Nephron progenitor cell (in vitro differentiated cells): ENCODE measurements at regions not wholly inside any gene's neighbourhood (a gene's known extent, or its start where the extent isn't known, plus 50 kb on each side); places are given as distances from the start of the nearest gene placed in this dataset.

ENCODE experiments used
- DNase-seq: peaks from one replicate; pipeline ENCODE4 v3.0.0; 2021
- H3K27ac Mint-ChIP-seq: 2 replicates; pipeline ENCODE4 v1.8.0; 2021; ENCODE audit warnings: mild to moderate bottlenecking, moderate library complexity, mixed read lengths
- H3K27me3 Mint-ChIP-seq: 2 replicates; pipeline ENCODE4 v1.8.0; 2021; ENCODE audit warnings: mild to moderate bottlenecking, low read depth, mixed read lengths; ENCODE audit not compliant: poor library complexity
- H3K36me3 Mint-ChIP-seq: 2 replicates; pipeline ENCODE4 v1.8.0; 2021; ENCODE audit warnings: low read depth, mixed read lengths
- H3K4me1 Mint-ChIP-seq: 2 replicates; pipeline ENCODE4 v1.8.0; 2021; ENCODE audit warnings: mixed read lengths
- H3K4me3 Mint-ChIP-seq: 2 replicates; pipeline ENCODE4 v1.8.0; 2021; ENCODE audit warnings: mild to moderate bottlenecking, moderate library complexity, mixed read lengths
- H3K9me3 Mint-ChIP-seq: 2 replicates; pipeline ENCODE4 v1.8.0; 2021; ENCODE audit warnings: mild to moderate bottlenecking, moderate library complexity, mixed read lengths
- CTCF ChIP-seq: fragments of 200-600 bp; sonication (generic); IDR thresholded peaks from 2 replicates; pipeline ENCODE4 v1.5.0; 2021; ENCODE audit warnings: antibody characterized with exemption

DNA sequence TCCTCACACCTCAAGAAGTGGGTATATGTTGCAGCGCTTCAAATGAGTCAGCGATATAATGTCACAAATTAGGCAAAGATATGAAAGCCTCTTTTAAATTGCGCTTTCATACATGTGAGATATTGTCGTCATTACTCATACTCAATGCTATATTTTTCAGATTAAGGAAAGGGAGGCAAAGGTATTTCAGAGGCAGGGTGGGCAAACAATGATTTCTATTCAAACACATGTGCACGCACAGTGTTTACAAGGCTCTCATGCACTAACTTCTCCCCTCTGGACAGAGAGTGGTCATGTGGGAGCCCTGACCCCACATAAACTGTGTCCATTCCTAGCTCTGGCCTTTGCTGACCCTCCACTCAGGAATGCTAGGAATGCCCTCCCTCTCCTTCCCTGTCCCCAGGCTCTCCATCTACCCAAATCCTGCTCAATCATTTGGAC is 112.1 kb upstream of the TMEM170B start:
- Mint-ChIP-seq H3K27me3 (peaks cover 3% of the 10 kb centered on the region), H3K36me3 (no peaks in the 10 kb centered on the region), H3K27ac (peak overlapping the region; percentile 36), H3K4me3 (peak overlapping the region; percentile 16), H3K4me1 (peaks cover 70% of the 10 kb centered on the region), H3K9me3 (peaks cover 5% of the 10 kb centered on the region)
- no peak for TF ChIP-seq CTCF
- DNase-seq: peak; percentile 29

- Mint-ChIP-seq H3K4me3 (no peak overlapping the region), H3K27me3 (peaks cover under 1% of the 10 kb centered on the region), H3K4me1 (peaks cover 60% of the 10 kb centered on the region), H3K9me3 (peaks cover 7% of the 10 kb centered on the region), H3K36me3 (no peaks in the 10 kb centered on the region), H3K27ac (peak overlapping the region; percentile 29)
- peak; percentile 7 for DNase-seq
- TF ChIP-seq CTCF: no peak
Observed at GRCh38 chr6:11424395-11425034, 113.0 kb upstream of the TMEM170B start.

DNA sequence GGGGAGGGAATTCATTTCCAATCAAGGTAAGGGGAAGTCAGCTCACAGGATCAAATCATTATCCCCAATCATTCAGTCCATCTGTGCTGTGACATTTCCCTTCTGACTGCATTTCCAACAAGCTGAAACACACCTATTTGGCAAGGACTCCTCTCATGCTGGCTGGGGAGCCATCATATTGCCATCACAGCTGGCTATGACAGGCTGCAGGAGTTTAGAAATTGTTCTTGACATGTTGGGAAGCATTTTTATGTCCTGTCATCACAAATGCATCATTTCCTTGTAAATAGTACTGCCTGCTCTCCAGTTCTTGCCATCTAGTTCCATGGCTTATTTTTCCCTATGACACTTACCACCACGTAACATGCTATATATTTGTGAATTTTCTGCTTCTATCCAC is 113.9 kb upstream of the TMEM170B start:
- peaks cover 7% of the 10 kb centered on the region for H3K9me3 Mint-ChIP-seq
- H3K4me1 Mint-ChIP-seq: peaks cover 52% of the 10 kb centered on the region
- H3K4me3 Mint-ChIP-seq: no peak overlapping the region

DNA sequence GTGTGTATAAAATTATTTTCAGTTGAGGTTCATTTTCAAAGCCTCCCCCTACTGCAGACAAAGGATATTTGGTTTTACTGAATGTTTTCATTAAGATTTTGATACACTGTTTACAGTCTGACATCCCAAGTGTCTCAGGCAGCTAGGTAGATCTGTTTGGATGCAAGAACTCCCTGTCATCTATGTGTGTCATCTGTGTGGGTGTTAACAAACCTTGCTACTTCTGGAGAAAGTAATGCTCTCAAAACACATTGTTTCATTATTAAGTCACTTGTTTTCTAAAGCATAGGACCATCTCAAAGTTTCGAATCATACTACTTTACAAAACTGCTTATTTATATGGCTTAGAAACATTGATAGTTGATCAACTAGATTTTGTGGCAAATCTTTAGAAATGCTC is 114.5 kb upstream of the TMEM170B start:
- no peak for TF ChIP-seq CTCF
- H3K9me3 Mint-ChIP-seq: peaks cover 8% of the 10 kb centered on the region
- DNase-seq: no peak
- no peaks in the 10 kb centered on the region for H3K27me3 Mint-ChIP-seq
- H3K36me3 Mint-ChIP-seq: peaks cover under 1% of the 10 kb centered on the region
- H3K4me1 Mint-ChIP-seq: peaks cover 46% of the 10 kb centered on the region
- H3K27ac Mint-ChIP-seq: peak overlapping the region; percentile 43
- no peak overlapping the region for H3K4me3 Mint-ChIP-seq

More for the DNA sequence above, 113.9 kb upstream of the TMEM170B start:
- H3K36me3 Mint-ChIP-seq: no peaks in the 10 kb centered on the region
- no peaks in the 10 kb centered on the region for H3K27me3 Mint-ChIP-seq
- no peak for TF ChIP-seq CTCF
- peak overlapping the region; percentile 43 for H3K27ac Mint-ChIP-seq
- DNase-seq: no peak

- Mint-ChIP-seq H3K27ac (no peak overlapping the region), H3K36me3 (peaks cover 7% of the 10 kb centered on the region), H3K27me3 (no peaks in the 10 kb centered on the region), H3K4me1 (peaks cover 16% of the 10 kb centered on the region), H3K4me3 (no peak overlapping the region), H3K9me3 (peaks cover 23% of the 10 kb centered on the region)
- DNase-seq: no peak
- no peak for TF ChIP-seq CTCF
Observed at GRCh38 chr6:11419763-11420453, 117.6 kb upstream of the TMEM170B start.
